B cell (primary cell): ENCODE measurements at regions not wholly inside any gene's neighbourhood (a gene's known extent, or its start where the extent isn't known, plus 50 kb on each side); places are given as distances from the start of the nearest gene placed in this dataset.

Experiments
- ATAC-seq: fragments of 200-7000 bp; cut with Tn5 transposase; one replicate; pipeline ENCODE4 v1.10.0; 2021; ENCODE audit warnings: low read depth, mild to moderate bottlenecking, moderate number of reproducible peaks, moderate library complexity
- CTCF ChIA-PET: fragments of 350-600 bp; sonication (Branson Sonifier 250); formaldehyde crosslinking; loops from one replicate; lab custom pipeline; 2021; ENCODE audit warnings: antibody characterized with exemption, inconsistent platforms; lab: Charles Lee
- POLR2A ChIA-PET: fragments of 350-600 bp; sonication (Branson Sonifier 250); formaldehyde crosslinking; loops from one replicate; lab custom pipeline; 2021; ENCODE audit warnings: antibody characterized with exemption; lab: Charles Lee
- DNase-seq: peaks from one replicate; pipeline ENCODE4 v3.0.0; 2013
- H2AFZ ChIP-seq: 2 replicates; pipeline ENCODE4 v1.6.1; 2012; ENCODE audit warnings: mild to moderate bottlenecking, low read depth, low read length; ENCODE audit not compliant: insufficient read depth, poor library complexity, severe bottlenecking
- H3K27ac ChIP-seq, 2 donors: 1 replicate in 1 of 2; 2 replicates in 1 of 2; pipeline ENCODE4 v1.5.1; 2012 to 2013; ENCODE audit warnings: low read length in 2 of 2, mild to moderate bottlenecking in 2 of 2, moderate library complexity in 1 of 2
- H3K27me3 ChIP-seq, 4 experiments: fragments of 200-600 bp in 1 of 4; sonication (generic) in 1 of 4; replicated peaks in 1 of 4; 1 replicate in 2 of 4; 2 replicates in 2 of 4; pipeline versions ENCODE4 v1.6.1 to v1.7.0; 2013 to 2016; ENCODE audit warnings: low read length in 3 of 4, mild to moderate bottlenecking in 2 of 4, mixed read lengths in 1 of 4, moderate library complexity in 1 of 4; ENCODE audit not compliant: insufficient read depth in 4 of 4, control insufficient read depth in 3 of 4; ENCODE audit errors: control extremely low read depth in 1 of 4
- H3K36me3 ChIP-seq, 2 experiments: replicated peaks in 1 of 2; 1 replicate in 1 of 2; 2 replicates in 1 of 2; pipeline versions ENCODE4 v1.6.1 to v1.7.1; 2013; ENCODE audit warnings: low read length in 1 of 2; ENCODE audit not compliant: insufficient read depth in 2 of 2, control insufficient read depth in 1 of 2; ENCODE audit errors: control extremely low read depth in 1 of 2, extremely low read depth in 1 of 2
- H3K4me1 ChIP-seq, 2 donors: fragments of 200-600 bp in 1 of 2; sonication (generic) in 1 of 2; 1 replicate in 1 of 2; 2 replicates in 1 of 2; pipeline versions ENCODE4 v1.5.1 to v1.6.1; 2013 to 2017; ENCODE audit warnings: low read length in 2 of 2; ENCODE audit not compliant: control insufficient read depth in 2 of 2, insufficient read depth in 2 of 2
- H3K4me2 ChIP-seq: replicated peaks from 2 replicates; pipeline ENCODE3; 2012; ENCODE audit warnings: mild to moderate bottlenecking, low read depth, low read length; ENCODE audit not compliant: poor library complexity, severe bottlenecking
- H3K4me3 ChIP-seq, 5 experiments: fragments of 200-600 bp in 1 of 5; sonication (generic) in 1 of 5; 1 replicate in 3 of 5; 2 replicates in 2 of 5; pipeline versions ENCODE4 v1.5.1 to v1.7.0; 2011 to 2016; ENCODE audit warnings: low read length in 4 of 5, mild to moderate bottlenecking in 4 of 5, low read depth in 2 of 5, control low read depth in 1 of 5, moderate library complexity in 1 of 5; ENCODE audit not compliant: insufficient read depth in 1 of 5; ENCODE audit errors: control extremely low read depth in 1 of 5, extremely low read depth in 1 of 5
- H3K79me2 ChIP-seq: fragments of 200-600 bp; sonication (generic); one replicate; pipeline ENCODE4 v1.6.0; 2016; ENCODE audit warnings: low read length; ENCODE audit not compliant: control insufficient read depth, insufficient read depth
- H3K9ac ChIP-seq: fragments of 200-600 bp; sonication (generic); 2 replicates; pipeline ENCODE4 v1.6.1; 2017; ENCODE audit warnings: mild to moderate bottlenecking, low read length, moderate library complexity
- H3K9me3 ChIP-seq, 3 donors: one replicate each; pipeline versions ENCODE4 v1.6.1 to v1.7.1; 2013; ENCODE audit warnings: low read length in 2 of 3; ENCODE audit not compliant: control insufficient read depth in 2 of 3, insufficient read depth in 1 of 3; ENCODE audit errors: control extremely low read depth in 1 of 3
- H4K20me1 ChIP-seq: 2 replicates; pipeline ENCODE4 v1.6.0; 2012; ENCODE audit warnings: mild to moderate bottlenecking, low read length; ENCODE audit not compliant: insufficient read depth, control insufficient read depth, poor library complexity, severe bottlenecking
- H3K27ac Mint-ChIP-seq: one replicate; pipeline ENCODE4 v1.8.0; 2021; ENCODE audit warnings: mixed read lengths
- H3K27me3 Mint-ChIP-seq: one replicate; pipeline ENCODE4 v1.8.0; 2021; ENCODE audit warnings: mixed read lengths
- H3K4me1 Mint-ChIP-seq: one replicate; pipeline ENCODE4 v1.8.0; 2021; ENCODE audit warnings: mixed read lengths
- H3K4me3 Mint-ChIP-seq: one replicate; pipeline ENCODE4 v1.8.0; 2021; ENCODE audit warnings: mixed read lengths
- H3K9me3 Mint-ChIP-seq: one replicate; pipeline ENCODE4 v1.8.0; 2022; ENCODE audit warnings: mixed read lengths; ENCODE audit not compliant: insufficient read depth
- EZH2 ChIP-seq: IDR thresholded peaks from 2 replicates; pipeline ENCODE4 v1.6.1; 2012; ENCODE audit warnings: borderline replicate concordance, low read depth, mild to moderate bottlenecking, moderate library complexity, low read length; ENCODE audit not compliant: insufficient read depth, poor library complexity, severe bottlenecking
- WGBS: methylation state at CpG from one replicate; pipeline ENCODE4 v1.1.5; 2013; ENCODE audit warnings: missing lambda C conversion rate; ENCODE audit not compliant: insufficient coverage; 5-methylcytosine and 5-hydroxymethylcytosine counted together
- intact Hi-C: fragments of 100-400 bp; cut with micrococcal nuclease; formaldehyde crosslinking; loops from one replicate; pipeline ENCODE4 v1.10.0; 2022
- TF ChIP-seq, protein P1 (sequence below): fragments of 200-600 bp; IDR thresholded peaks from one replicate; pipeline ENCODE4 v1.8.0; 2022; ENCODE audit warnings: antibody characterized with exemption, mild to moderate bottlenecking

DNA sequence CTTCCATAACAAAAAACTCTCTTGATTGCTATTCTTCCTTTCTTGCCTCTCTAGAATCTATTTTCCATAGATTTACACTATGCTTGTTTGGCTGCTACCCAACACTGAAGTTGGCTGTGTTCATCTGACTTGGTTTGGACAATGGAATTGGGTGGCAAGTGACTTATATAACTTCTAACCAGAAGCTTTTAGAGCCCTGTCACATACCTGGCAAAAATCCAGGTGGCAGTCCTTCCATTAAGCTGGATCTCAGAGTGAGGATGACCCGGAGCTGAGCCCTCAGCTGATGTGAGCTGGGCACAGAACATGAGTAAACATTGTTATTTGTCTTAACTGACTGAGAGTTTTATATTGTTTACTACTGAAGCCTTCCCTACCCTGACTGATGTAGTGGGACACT lies 225.7 kb downstream of the TLR4 start:
- H3K4me3 Mint-ChIP-seq, result no peak overlapping the region
- WGBS, result no CpG with 5 or more reads among the region's 1 CpG
- ATAC-seq (no peak), DNase-seq (no peak)
- Histone ChIP-seq H2AFZ (no peak overlapping the region), H4K20me1 (no peaks in the 10 kb centered on the region), H3K27ac (no peak overlapping the region), H3K36me3 (no peaks in the 10 kb centered on the region), H3K4me3 (no peak overlapping the region), H3K9ac (no peak overlapping the region), H3K27me3 (peaks cover 0 to 3% (median 1%) of the 10 kb centered on the region in 4 experiments), H3K79me2 (no peaks in the 10 kb centered on the region), H3K4me2 (no peak overlapping the region), H3K4me1 (no peaks in the 10 kb centered on the region), H3K9me3 (peaks cover 0 to 3% (median 0%) of the 10 kb centered on the region in 3 donors)
- peaks cover 3% of the 10 kb centered on the region for H3K4me1 Mint-ChIP-seq
- no peak for TF ChIP-seq EZH2
- TF ChIP-seq, protein P1, sequence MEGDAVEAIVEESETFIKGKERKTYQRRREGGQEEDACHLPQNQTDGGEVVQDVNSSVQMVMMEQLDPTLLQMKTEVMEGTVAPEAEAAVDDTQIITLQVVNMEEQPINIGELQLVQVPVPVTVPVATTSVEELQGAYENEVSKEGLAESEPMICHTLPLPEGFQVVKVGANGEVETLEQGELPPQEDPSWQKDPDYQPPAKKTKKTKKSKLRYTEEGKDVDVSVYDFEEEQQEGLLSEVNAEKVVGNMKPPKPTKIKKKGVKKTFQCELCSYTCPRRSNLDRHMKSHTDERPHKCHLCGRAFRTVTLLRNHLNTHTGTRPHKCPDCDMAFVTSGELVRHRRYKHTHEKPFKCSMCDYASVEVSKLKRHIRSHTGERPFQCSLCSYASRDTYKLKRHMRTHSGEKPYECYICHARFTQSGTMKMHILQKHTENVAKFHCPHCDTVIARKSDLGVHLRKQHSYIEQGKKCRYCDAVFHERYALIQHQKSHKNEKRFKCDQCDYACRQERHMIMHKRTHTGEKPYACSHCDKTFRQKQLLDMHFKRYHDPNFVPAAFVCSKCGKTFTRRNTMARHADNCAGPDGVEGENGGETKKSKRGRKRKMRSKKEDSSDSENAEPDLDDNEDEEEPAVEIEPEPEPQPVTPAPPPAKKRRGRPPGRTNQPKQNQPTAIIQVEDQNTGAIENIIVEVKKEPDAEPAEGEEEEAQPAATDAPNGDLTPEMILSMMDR, result no peak
- intact Hi-C loops, result no loop called here
- H3K27ac Mint-ChIP-seq, result no peak overlapping the region
- CTCF ChIA-PET, result no interaction called here
- peaks cover 19% of the 10 kb centered on the region for H3K27me3 Mint-ChIP-seq
- POLR2A ChIA-PET, result no interaction called here
- peaks cover 3% of the 10 kb centered on the region for H3K9me3 Mint-ChIP-seq

DNA sequence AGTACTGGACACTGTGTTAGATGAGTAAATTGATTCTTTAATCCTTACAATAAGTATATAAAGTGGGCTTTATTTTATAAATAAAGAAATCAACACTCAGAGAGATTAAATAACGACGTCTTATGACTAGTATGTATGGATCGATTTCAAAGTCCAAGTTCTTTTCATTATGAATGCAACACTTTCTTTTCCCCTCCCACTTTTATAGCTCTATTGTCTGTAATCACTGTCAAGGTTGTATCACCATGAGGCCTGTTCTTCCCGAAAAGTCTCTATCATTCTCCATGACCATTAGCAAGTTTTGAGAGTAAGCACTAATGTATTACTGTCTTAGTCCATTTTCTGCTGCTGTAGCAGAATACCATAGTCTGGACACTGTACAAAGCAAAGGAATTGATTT lies 228.4 kb downstream of the TLR4 start:
- Mint-ChIP-seq H3K4me3 (no peak overlapping the region), H3K4me1 (peaks cover 20% of the 10 kb centered on the region), H3K27me3 (peaks cover 9% of the 10 kb centered on the region), H3K27ac (no peak overlapping the region), H3K9me3 (peaks cover 3% of the 10 kb centered on the region)
- POLR2A ChIA-PET, result no interaction called here
- Histone ChIP-seq H3K4me3 (no peak overlapping the region), H3K36me3 (no peaks in the 10 kb centered on the region), H3K9ac (no peak overlapping the region), H3K79me2 (no peaks in the 10 kb centered on the region), H2AFZ (no peak overlapping the region), H3K4me1 (peaks cover 18 to 19% of the 10 kb centered on the region in 2 donors), H3K9me3 (peaks cover 0 to 3% (median 3%) of the 10 kb centered on the region in 3 donors), H4K20me1 (no peaks in the 10 kb centered on the region), H3K27me3 (no peaks in the 10 kb centered on the region), H3K27ac (no peak overlapping the region), H3K4me2 (no peak overlapping the region)
- TF ChIP-seq, protein P1, result no peak
- no peak for TF ChIP-seq EZH2
- DNase-seq (no peak), ATAC-seq (no peak)
- CTCF ChIA-PET, result no interaction called here
- intact Hi-C loops, result no loop called here
- WGBS, result no CpG with 5 or more reads among the region's 4 CpGs
